Dedifferentiated amniotic fluid mesenchymal stem cell (primary cell): ENCODE measurements at regions not wholly inside any gene's neighbourhood (a gene's known extent, or its start where the extent isn't known, plus 50 kb on each side); places are given as distances from the start of the nearest gene placed in this dataset.
"Not testable (repeated sequence)": the region's sequence is repeated elsewhere in the genome, so short reads cannot be mapped to it uniquely, and the experiment has no call there.

Experiments used
- DNase-seq: peaks from one replicate; pipeline ENCODE4 v3.0.0-alpha.2; 2016; ENCODE audit errors: extremely low spot score

DNA sequence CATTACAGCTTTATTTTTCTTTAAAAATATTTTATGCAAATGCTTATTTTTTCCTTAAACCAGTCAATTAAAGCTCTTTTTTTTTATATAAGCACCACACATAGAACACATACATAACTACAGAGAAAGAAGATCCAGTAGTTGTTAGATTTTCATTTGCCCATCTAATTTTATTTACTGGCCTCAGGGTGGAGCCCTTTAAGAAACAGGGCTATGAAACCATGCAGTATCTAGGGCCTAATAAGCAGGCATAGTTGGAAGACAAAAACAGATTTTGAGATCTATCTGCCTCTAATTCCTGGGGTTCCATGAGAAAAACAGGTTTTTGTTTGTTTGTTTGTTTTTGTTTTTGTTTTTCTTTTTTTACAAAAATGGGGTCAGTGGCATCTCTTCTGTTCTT is 120.6 kb downstream of the BCHE start:
- no peak for DNase-seq

DNA sequence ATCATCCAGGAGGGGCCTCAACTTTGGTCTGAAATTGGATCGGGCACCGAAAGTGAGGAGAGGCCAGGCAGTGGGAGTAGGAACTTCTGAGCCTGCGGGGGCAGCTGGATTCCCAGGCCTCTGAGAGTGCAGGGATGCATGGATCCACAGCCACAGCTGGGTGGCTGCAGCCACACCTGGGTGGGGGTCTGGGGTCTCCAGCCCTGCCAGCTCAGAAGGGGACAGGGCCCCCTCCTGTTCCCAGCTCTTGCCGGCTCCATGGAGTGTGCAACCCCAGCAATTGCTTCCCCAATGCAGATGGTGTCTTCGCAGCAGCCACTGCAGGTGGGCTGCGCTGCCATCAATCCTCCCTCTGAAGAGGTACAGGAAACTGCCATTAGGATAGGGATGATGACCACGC is 123.7 kb downstream of the BCHE start:
- no peak for DNase-seq

DNA sequence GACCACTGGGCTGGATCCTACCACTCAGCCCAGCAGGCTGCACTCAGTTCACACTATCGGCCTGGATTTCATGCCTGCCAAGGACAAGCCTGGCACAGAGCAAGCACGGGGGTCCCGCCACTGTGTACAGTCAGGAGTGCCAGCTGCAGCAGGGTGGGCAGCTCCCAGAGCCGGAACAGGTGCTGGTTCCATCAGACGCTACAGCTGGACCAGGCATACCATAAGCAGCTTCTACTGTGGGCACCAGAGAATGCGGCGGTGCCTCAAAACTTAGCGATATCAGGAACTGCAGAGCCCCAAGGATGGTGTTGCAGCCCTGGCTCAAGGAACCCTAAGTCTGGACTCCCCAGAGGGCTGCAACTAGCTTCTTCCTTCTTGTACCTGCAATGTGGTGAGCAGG is 124.8 kb downstream of the BCHE start:
- no peak for DNase-seq

DNA sequence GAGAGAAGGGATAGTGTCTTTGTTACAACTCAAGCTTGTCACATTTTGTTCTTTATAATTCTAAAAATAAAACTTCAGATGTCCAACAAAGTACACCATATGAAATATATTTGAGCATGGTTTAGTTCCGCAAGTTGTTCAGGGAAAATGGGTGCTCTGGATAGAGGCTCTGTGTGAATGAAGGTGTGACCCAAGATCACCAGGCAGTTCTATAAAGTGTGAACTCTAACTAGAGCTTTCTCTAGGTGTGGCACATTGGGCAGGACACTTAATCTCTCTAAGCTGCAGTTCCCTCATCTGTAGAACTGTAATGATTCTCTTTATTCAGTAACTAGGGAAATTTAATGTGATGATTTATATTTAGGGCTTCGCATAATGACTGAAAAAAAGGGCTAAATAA is 139.3 kb downstream of the BCHE start:
- no peak for DNase-seq

DNA sequence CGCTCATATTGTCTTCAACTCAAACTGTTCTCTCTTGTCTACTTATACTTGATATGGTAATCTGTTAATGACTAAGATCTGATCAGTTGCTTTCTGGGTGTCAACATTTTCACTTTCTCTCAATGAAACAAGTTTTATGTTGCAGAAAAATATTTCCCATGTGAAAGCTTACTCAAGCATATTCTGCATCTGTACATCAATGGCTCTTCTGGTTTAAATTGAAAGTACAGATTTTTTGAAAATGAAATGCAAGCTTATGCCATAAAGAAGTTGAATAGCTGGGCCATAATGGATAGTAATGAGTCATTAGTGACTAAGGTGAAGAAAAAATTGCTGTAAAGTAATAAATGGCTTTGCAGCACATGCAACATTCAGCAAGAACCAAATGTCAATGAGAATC is 140.7 kb downstream of the BCHE start:
- no peak for DNase-seq

DNA sequence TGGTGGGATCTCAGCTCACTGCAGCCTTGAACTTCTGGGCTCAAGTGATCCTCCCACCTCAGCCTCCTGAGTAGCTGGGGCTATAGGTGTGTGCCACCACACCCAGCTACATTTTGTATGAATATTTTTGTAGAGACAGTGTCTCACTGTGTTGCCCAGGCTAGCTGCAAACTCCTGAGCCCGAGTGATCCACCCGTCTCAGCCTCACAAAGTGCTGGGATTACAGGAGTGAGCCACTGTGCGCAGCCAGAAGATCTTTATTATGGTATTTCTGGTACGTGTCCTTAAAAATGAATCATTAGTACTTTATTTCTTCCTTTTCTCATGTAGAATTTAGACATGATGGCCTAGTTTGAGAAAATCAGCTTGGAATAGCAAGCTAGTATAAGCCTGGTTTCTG is 153.3 kb downstream of the BCHE start:
- DNase-seq: no peak

DNA sequence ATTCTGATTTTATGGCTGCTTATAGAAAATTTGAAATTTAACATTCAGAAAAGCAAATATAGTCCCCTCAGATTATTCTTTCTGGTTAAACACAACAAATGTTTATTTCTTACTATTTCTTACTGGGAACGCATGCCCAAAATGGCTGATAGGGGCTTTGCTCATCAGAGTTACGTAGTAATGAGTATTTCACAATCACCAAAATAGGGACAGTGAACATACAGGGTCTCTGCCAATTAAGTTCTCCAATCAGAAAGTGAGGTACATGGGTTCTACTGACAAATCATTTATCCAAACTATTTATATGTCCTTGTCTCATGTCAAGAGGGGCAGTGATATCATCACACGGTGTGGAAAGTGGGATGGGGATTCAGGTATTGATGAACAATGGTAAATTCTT is 154.5 kb downstream of the BCHE start:
- no peak for DNase-seq

DNA sequence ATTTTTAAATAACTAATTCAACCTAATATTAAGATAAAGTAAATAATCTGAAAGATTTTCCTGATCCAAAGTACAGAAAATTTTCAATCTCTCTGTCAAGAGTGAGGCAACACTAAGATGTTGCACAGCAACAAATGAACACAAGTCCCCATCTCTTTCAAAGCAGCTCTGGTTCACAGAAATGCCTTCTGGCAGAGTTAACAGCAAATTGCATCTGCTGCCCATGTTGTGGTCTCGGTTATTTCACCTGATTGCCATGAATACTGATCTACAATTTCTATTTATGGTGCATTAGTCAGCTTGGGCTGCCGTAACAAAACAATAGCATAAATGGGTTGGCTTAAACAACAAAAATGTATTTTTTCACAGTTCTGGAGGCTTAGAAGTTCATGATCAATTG is 167.3 kb downstream of the BCHE start:
- no peak for DNase-seq

DNA sequence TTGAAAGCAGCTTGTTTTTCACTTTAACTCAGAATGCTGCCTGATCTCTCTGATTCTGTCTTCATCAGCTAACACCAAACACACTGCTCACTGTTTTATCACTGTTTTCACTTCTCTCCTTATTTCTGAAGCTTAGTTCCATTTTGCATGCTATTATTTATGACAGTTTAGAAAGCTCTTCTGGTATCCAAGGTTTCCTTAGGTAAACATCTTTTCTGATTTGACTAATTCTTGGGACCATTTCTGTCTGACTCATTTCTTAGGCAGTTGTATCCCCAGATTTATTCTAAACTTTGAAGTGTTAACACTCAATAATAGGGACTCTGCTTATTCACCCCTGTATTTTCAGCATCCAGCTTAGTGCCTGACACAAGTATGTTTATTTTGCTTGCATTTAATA is 167.7 kb downstream of the BCHE start:
- no peak for DNase-seq

DNA sequence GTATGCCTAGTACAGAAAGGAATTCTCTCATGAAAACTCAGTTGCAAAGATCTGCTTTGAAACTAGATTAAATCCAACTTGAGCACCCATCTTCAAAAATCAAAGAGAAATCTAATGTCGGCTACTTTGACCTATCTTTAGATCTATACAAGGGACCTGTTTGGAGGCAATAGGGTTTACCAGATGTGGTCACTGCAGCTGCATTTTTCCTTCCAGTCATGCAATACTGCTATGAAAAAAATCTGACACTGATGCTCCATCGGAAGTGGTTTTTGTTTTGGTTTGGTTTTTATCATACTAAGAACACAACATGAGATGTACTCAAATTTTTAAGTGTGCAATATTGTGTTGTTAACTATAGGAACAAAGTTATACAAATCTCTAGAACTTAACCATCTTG is 169.5 kb downstream of the BCHE start:
- DNase-seq: no peak

DNA sequence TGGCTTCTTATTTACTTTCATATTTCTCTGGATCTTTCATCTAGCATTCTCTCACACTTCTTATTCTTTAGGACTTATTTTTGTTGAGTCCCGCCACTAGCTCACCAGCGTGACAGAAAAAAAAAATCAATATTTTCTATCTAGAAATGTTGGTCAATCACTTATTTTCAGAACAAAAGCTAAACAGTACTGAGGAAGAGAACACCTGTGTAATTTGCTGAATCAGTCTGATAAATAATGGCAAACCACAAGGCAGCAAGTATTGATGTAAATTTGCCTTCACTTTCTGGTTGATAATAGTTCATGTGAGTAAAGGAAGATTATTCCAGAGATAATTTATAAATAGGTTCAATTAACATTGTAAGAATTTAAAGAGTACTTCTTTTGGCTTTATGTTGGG is 179.2 kb downstream of the BCHE start:
- DNase-seq: no peak

DNA sequence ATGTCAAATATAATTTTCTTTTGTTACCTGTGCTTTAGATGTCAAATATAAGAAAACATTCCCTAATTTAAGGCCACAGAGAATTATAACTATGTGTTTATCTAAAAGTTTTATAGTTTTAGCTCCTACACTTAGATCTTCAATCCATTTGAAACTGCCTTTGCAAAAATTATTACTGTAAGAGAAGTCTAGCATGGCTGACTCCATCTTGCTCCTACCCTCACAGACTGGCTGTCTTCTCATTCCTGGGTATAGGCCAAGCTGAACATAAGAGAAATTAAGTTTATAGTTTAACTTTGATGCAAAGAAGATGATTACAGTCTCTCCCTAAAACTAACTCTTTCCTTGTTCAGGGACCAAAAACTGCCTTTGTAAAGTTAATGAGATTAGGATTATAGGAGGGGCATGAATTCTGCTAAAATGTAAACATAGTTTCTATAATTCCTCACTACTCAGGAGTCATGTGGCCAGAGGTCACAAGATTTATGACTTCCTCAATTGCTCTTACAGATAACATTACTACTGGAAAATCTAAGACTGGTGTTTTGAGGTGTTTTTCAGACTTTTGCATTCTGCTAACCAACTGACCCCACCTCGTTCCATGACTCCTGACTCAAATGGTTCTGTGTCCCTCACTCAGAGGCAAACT is 184.0 kb downstream of the BCHE start:
- no peak for DNase-seq

DNA sequence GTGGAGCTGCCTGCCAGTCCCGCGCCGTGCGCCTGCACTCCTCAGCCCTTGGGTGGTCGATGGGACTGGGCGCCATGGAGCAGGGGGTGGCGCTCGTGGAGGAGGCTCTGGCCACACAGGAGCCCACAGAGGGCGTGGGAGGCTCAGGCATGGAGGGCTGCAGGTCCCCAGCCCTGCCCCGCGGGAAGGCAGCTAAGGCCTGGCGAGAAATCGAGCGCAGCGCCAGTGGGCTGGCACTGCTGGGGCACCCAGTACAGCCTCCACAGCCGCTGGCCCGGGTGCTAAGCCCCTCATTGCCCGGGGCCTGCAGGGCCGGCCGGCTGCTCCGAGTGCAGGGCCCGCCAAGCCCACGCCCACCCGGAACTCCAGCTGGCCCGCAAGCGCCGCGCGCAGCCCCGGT is 187.9 kb downstream of the BCHE start:
- not testable (repeated sequence) for DNase-seq

DNA sequence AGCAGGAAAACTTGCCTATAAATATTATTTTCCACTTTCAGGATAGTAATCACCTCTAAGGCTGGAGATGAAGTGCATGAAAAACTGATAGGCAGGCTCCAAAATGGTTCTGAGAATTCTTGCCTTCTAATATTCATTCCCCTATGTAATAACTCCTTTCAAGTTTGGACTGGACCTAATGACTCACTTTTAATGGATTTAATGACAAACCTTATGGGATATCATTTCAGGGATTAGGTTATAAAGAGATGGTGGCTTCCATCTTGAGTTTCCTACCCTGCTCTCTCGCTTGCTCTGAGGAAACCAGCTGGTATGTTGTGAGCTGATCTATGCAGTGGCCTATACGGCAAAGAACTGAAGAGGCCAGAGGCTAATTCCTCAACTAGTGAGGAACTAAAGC is 192.0 kb downstream of the BCHE start:
- DNase-seq: no peak

DNA sequence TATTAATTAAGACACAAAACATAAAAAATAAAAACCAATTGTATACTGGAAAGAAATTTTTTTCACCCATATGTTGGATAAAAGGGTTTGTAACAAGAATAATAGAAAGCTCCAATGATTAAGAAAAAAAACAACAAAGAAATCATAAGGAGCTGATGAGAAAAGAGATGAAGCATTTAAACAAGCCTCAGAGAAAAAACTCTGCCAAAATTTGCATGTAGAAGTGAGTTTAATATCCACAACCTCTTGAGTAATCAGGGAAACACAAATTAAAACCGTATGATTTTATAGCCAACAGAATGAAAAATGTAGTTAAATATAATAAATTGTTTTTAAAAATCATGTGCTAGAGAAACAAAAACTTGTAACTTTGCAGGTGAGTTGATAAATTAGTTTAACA is 192.9 kb downstream of the BCHE start:
- DNase-seq: no peak

DNA sequence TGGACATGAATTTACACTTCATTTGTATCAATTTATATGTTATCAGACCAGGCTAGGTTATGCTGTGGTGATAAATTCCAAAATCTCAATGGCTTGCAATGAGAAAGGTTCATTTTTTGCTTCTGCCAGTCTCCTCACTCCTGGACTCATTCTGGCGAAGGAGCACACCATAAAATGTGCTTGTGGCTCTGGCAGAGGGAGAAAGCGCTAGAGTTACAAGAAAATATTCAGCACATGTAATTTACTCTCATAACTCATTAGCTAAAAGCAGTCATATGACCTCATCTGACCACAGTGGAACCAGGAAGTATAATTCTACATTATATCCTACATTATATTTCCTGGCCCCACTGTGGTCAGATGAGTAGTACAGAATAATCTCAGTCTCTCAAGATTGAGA is 193.8 kb downstream of the BCHE start:
- peak; percentile 16 for DNase-seq

DNA sequence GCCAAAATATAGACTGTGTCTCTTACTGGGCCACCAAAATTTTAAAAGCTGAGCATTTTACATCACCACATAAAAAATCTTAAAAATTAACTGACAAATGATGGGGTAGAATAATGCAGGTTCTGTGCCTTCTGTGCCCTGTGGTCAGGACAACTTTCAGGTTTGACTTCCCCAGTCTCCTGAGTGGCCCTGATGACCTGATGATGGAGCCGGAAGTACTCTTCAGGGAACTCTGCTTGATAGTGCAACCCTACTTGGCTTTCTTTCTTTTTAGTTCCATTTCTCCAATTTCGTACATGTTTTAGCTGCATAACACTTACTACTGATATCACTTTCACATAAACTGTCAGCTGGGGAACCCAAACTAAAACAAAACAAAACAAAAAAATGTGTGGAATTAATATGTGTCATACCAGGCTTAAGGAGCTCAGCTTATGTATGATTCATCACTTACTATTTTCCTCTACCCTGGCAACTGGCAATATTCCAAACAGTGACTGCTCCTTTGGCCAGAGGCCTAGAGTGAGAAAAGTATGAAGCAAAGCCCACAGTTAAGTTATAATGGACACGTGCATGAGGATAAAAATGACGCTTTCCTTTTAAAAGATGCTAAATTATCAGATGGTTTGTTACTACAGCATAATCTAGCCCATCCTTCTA is 194.3 kb downstream of the BCHE start:
- DNase-seq: peak; percentile 93

DNA sequence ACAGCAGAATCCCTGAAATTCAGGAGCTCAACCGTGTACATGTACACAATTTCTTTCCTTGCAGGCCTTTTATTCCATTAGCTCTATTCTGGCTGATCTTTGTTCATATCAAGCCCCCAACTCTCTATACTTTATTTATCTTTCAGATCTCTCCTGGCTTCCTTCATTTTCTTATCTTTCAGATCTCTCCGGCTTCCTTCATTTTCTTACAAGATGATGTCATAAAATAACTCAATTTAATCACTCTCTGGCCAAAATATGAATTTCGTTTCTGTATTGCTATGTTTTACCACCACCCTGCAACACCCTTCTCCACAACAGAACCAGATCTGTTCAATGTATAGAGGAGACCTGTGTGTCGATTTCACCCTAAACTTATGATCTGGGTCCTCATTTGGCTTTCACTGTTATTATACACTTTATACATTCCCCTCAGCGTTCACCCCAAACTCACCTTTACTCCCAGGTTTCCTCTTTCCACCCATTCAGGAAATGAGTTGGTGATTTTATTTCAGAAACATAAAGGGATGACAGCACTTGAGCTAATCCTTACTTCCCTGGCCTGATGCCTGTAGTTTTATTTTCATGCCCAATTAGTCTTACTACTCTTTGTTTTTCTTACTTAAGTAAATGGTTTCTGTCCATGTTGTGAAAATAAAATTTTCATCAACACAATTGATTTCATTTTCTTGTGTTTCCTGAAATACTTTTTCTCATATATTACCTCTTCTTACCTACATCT is 195.5 kb downstream of the BCHE start:
- DNase-seq: no peak

DNA sequence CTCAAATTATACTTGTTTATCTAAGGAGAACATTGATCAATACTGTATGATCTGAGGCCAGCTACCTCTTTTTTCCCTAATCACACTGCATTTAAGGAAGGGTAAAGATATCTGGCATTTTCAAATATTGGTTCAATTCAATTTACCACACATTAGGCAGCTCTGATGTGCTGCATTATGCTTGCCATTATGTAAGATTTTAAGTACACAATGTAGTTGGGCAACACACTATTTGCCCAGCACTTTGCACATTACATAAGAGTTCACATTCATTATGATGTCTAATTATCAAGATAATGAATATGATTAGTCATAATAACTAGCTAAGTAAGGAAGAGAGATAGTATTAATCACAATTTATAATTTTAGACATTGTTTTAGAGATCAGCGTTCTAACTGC is 196.3 kb downstream of the BCHE start:
- DNase-seq: no peak

DNA sequence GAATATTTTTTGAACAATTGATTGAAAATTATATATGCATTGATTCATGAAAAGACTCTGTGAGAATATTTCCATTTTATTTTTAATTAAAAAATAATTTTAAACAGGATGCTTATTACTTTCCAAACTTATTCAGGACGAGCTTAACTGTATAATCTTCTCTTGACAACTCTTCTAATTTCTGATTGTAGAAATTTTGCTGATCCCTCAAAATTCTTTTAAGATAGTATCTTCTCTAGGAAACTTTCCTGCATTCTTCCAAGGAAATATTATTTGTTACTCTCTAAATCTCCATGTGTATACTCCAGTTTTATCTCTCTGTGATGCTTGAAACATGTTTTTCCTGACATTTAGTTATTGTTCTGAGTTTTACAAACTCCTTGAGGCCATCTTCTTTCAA is 197.2 kb downstream of the BCHE start:
- DNase-seq: no peak

DNA sequence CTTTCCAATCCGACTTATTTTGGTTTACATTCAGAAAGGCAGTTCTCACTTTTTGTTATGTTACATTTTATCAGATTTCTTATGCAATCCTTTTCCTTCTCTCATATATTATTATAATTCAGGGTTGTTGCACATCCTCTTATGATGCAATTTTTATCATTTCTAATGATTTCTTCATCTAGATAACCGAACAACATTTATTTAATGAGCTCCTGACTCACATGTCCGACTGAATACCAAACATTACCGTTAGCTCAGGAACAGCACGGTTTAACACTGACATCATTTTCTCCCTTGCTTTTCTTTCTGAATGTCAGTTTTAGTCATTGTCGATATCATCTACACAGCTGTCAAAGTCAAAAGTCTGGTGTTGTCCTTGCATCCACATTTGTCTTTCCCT is 199.2 kb downstream of the BCHE start:
- no peak for DNase-seq

DNA sequence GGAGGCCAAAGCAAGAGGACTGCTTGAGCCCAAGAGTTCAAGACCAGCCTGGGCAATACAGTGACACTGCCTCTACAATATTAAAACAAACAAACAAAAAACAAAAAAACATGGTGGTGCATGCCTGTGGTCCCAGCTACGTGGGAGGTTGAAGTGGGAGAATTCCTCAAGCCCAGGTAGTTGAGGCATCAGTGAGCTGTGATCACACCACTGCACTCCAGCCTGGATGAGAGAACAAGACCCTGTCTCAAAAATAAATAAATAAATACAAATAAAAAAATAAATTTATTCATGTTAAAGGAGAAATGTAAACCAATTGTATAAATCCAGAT is 200.6 kb downstream of the BCHE start:
- no peak for DNase-seq
